HL-60 (cell line): ENCODE measurements at regions not wholly inside any gene's neighbourhood (a gene's known extent, or its start where the extent isn't known, plus 50 kb on each side); places are given as distances from the start of the nearest gene placed in this dataset.

ENCODE experiments used
- DNase-seq, 2 experiments: peaks; one replicate each; pipeline ENCODE4 v3.0.0-alpha.2; 2010 to 2020; ENCODE audit warnings: low read depth in 1 of 2, low spot score in 1 of 2
- H3K27ac ChIP-seq: fragments of 250-450 bp; sonication (Bioruptor Pico); replicated peaks from 2 replicates; pipeline ENCODE4 v1.5.1; 2020; ENCODE audit warnings: mild to moderate bottlenecking, moderate library complexity
- H3K27me3 ChIP-seq: fragments of 250-450 bp; sonication (Bioruptor Pico); 2 replicates; pipeline ENCODE4 v1.5.1; 2021; ENCODE audit warnings: mild to moderate bottlenecking, moderate library complexity; ENCODE audit not compliant: insufficient read depth, poor library complexity, severe bottlenecking
- H3K4me3 ChIP-seq: replicated peaks from 2 replicates; pipeline ENCODE4 v1.5.1; 2011; ENCODE audit warnings: mild to moderate bottlenecking, control low read depth, low read length; ENCODE audit not compliant: insufficient read depth
- GABPA ChIP-seq: IDR thresholded peaks from 2 replicates; pipeline ENCODE4 v1.6.1; 2012; ENCODE audit warnings: low read depth
- POLR2AphosphoS5 ChIP-seq: IDR thresholded peaks from 2 replicates; pipeline ENCODE4 v1.6.1; 2012; ENCODE audit warnings: low read depth
- SPI1 ChIP-seq: IDR thresholded peaks from 2 replicates; pipeline ENCODE4 v1.6.1; 2012; ENCODE audit warnings: low read depth, mild to moderate bottlenecking, borderline replicate concordance
- TF ChIP-seq, protein P1 (sequence below): IDR thresholded peaks from 2 replicates; pipeline ENCODE4 v1.6.1; 2012; ENCODE audit warnings: low read depth; ENCODE audit not compliant: insufficient replicate concordance
- TF ChIP-seq, protein P2 (sequence below): IDR thresholded peaks from one replicate; pipeline ENCODE4 v1.5.1; 2011; ENCODE audit warnings: low read length, control low read depth, inconsistent platforms; ENCODE audit not compliant: insufficient read depth

- H3K27ac ChIP-seq, result no peak overlapping the region
- H3K4me3 ChIP-seq, result no peak overlapping the region
- TF ChIP-seq SPI1 (no peak), POLR2AphosphoS5 (no peak), GABPA (no peak)
- TF ChIP-seq, protein P1, sequence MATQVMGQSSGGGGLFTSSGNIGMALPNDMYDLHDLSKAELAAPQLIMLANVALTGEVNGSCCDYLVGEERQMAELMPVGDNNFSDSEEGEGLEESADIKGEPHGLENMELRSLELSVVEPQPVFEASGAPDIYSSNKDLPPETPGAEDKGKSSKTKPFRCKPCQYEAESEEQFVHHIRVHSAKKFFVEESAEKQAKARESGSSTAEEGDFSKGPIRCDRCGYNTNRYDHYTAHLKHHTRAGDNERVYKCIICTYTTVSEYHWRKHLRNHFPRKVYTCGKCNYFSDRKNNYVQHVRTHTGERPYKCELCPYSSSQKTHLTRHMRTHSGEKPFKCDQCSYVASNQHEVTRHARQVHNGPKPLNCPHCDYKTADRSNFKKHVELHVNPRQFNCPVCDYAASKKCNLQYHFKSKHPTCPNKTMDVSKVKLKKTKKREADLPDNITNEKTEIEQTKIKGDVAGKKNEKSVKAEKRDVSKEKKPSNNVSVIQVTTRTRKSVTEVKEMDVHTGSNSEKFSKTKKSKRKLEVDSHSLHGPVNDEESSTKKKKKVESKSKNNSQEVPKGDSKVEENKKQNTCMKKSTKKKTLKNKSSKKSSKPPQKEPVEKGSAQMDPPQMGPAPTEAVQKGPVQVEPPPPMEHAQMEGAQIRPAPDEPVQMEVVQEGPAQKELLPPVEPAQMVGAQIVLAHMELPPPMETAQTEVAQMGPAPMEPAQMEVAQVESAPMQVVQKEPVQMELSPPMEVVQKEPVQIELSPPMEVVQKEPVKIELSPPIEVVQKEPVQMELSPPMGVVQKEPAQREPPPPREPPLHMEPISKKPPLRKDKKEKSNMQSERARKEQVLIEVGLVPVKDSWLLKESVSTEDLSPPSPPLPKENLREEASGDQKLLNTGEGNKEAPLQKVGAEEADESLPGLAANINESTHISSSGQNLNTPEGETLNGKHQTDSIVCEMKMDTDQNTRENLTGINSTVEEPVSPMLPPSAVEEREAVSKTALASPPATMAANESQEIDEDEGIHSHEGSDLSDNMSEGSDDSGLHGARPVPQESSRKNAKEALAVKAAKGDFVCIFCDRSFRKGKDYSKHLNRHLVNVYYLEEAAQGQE, result no peak
- TF ChIP-seq, protein P2, sequence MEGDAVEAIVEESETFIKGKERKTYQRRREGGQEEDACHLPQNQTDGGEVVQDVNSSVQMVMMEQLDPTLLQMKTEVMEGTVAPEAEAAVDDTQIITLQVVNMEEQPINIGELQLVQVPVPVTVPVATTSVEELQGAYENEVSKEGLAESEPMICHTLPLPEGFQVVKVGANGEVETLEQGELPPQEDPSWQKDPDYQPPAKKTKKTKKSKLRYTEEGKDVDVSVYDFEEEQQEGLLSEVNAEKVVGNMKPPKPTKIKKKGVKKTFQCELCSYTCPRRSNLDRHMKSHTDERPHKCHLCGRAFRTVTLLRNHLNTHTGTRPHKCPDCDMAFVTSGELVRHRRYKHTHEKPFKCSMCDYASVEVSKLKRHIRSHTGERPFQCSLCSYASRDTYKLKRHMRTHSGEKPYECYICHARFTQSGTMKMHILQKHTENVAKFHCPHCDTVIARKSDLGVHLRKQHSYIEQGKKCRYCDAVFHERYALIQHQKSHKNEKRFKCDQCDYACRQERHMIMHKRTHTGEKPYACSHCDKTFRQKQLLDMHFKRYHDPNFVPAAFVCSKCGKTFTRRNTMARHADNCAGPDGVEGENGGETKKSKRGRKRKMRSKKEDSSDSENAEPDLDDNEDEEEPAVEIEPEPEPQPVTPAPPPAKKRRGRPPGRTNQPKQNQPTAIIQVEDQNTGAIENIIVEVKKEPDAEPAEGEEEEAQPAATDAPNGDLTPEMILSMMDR, result no peak
- no peak for DNase-seq
- H3K27me3 ChIP-seq, result no peaks in the 10 kb centered on the region
Measured at GRCh38 chr3:99128235-99128634, 226.7 kb upstream of the DCBLD2 start.

GRCh38 chr3:99126316-99126715 is 224.8 kb upstream of the DCBLD2 start:
- Histone ChIP-seq H3K4me3 (no peak overlapping the region), H3K27ac (no peak overlapping the region), H3K27me3 (no peaks in the 10 kb centered on the region)
- DNase-seq, result no peak
- TF ChIP-seq GABPA (no peak), POLR2AphosphoS5 (no peak), SPI1 (no peak)
- TF ChIP-seq, protein P2, result no peak
- TF ChIP-seq, protein P1, result no peak

DNA sequence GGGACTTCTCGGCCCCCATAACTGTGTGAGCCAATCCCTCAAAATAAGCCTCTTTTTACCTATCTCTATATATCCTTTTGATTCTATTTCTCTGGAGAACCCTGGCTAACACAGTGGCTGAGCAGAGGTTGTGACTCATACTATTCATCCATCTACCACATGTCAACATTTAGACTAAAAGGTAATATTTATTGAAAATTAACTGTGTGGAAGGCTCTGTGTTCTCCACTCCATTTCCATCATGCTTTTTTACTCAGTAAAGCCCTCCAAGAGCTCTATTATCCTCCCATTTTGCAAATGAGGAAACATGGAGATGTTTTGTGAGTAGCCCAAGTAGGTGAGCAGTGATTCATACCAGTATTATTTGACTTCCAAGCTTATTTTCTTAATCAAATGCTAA is 217.9 kb upstream of the DCBLD2 start:
- no peak for DNase-seq
- Histone ChIP-seq H3K27me3 (no peaks in the 10 kb centered on the region), H3K27ac (no peak overlapping the region), H3K4me3 (no peak overlapping the region)
- TF ChIP-seq POLR2AphosphoS5 (no peak), SPI1 (no peak), GABPA (no peak)
- TF ChIP-seq, protein P1, result no peak
- TF ChIP-seq, protein P2, result no peak
